Femur (tissue), 1 donor: ENCODE measurements at regions not wholly inside any gene's neighbourhood (a gene's known extent, or its start where the extent isn't known, plus 50 kb on each side); places are given as distances from the start of the nearest gene placed in this dataset.
A peak's percentile ranks its signal among the peaks of the same experiment; 100 is the strongest.
"Not testable (repeated sequence)": the region's sequence is repeated elsewhere in the genome, so short reads cannot be mapped to it uniquely, and the experiment has no call there.

ENCODE experiments used
- DNase-seq: peaks from one replicate; pipeline ENCODE4 v3.0.0-alpha.2; 2017

DNA sequence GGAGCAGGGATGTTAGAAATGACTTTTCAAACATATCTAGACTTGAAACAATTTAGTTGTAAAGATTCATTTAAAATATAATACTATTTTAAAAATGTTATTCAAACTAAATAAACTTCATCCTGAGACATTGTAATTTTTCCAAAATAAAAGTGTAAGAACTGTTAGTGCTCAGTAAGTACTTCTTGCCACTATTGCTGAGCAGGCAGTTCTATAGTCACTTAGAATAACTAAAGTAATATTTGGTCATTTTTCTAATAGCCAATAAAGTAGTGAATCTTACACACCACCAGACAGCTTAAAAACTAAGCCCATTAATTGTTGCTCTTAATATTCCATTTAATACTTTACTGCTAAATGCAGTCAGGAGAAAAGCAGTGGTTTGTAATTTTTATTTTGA is 1120.0 kb upstream of the CDH10 start:
- DNase-seq, result no peak

DNA sequence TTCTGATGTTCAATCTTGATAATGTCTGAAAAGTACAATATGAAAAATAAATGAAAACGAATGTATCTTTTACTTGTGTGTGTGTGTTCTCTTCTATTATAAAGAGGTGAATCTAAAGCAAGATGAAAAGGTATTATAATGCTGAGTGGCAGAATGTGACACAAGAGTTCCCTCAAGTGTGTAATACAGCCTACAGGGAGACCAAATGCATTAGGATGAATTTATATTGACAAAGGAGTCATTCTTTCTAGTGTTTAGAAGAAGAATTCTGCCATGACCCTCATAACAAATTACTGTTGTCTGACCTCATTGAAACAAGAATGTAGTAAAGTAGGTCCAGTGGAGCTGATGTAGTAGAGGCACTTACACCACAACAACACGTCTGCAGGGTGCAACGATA is 1119.0 kb upstream of the CDH10 start:
- DNase-seq, result no peak

DNA sequence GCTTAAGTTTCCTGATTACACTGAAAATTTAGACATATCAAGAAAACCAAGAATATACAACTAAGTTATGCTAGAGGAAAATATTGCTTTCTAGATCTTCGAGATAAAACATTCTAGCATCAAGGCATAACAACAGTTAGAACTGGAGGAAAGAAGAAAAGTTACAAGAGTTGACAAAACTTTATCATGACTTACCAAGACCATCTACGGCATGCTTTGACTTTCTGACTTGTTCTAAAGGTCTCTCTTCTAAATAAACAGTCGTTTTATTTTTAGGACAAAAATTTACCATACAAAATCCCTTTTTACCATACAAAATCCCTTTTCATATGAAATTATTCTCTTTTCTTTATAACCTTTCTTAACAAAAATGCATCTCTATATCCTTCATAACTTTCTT is 1110.1 kb upstream of the CDH10 start:
- DNase-seq, result no peak

DNA sequence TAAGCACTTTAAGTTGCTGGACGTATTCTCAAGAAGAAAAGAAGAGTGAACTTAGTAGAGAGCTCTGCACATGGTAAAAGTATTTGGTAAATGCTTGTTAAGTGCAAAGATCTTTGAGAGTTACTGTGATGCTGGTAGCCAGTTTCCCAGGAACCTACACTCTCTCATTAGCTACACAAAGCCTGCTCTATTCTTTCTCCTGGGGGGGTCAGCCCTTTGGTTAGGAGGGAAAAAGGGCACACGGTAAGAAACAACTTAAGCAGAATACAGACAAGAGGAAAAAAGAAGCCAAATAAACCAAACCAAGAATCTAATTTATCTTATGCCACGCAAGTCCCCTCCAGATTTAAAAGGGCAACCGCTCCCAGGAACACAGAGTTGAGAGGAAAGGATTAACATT is 1100.1 kb upstream of the CDH10 start:
- DNase-seq, result no peak

DNA sequence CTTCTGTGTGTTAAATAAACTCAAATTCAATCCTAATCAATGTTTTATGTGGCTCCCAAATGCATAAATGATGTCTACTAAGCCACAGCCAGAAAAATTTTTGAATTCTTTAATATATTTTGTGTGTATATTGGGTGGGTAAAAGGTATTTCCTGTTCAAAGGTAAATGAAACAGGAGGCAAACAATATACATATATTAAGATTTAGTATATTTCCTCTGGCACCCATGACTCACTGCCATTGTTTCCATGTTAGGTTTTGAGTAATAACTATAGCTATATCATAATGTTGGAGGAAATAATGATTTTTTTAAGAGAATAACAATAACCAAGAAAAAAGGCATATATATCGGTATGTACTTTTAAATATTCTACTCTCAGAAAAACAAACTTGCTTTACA is 1071.9 kb upstream of the CDH10 start:
- DNase-seq, result no peak

DNA sequence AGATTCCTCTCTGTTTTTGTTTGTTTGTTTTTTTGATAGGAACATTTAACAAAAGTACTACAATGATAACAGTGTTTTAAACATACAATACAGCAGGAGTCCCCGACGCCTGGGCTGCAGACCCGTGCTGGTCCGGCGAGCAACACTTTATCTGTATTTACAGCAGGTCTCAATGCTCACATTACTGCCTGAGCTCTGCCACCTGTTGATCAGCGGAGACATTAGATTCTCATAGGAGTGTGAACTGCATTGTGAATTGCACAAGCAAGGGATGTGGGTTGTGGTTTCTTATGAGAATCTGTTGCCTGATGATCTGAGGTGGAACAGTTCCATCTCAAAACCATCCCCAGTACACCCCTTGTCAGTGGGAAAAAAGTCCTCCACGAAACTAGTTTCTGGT is 1068.5 kb upstream of the CDH10 start:
- no peak for DNase-seq

DNA sequence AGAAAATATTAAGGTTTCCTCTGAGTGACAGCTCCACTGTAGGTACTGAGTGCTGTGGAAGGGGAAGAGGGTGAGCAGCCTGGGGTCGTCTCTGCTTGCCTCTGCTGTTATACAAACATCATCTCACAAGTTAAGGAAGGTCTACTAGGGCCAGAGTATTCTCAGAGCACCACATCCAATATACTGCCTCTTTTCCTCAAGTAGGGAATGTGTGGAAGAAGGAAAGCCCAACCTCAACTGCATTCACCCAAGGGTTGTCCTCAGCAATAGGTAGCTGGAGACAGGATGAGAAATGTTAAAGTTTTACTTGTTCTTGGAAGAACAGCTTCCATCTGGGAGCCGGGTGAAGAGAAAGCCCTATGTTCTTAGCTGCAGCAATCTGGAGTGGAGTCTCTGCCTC is 1062.3 kb upstream of the CDH10 start:
- no peak for DNase-seq

DNA sequence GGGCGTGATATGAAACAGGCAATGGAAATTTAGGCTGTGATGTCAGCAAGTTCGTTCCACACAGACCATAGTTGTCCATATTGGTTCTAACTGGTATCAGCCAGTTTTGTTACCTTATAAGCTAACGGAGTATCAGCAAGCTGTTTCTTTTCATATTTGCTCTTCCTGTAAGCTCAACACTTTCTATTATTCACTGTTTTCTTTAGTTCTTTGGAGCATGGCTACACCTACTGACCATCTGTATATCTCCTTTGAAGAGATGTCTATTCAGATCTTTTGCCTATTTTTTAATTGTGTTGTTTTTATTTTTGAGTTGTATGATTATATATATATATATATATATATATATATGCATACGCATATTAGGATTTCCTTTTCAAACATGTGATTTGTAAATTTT is 1057.2 kb upstream of the CDH10 start:
- DNase-seq, result no peak

DNA sequence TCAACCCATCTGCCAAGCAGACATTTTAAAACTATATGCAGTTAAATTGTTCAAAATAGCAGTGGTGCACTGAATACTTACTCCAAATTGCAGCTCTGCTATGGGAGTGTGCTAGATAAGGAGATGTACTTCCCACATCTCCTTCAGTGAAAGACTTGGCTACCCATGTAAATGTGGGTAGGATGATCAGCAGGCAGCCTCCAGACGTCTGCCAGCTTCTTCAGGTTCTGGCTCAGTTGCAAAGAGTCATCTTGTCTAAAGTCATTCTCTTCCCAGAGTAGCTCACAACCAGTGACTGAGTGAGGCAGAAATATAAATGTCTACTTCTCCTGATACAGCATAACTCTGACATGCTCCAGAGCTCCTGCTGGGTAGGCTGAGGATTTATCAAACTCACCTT is 1050.0 kb upstream of the CDH10 start:
- no peak for DNase-seq

DNA sequence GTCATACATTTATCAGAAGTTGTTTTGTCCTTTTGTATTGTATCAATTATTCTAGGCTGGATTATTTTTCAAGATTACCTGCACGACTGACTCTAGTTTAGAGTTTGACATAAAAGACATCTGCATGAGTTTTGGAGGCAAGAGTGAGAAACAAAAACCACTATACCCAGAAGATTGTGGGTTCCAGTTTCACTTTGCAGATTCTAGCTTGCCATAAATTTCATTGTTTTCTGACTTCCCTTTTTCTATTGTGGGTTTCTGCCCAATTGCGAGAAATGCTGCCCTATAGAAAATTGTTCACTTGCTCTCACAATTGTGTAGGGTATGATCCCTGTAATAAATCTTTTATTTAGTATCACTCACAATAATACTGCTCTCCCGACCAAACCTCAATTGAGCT is 1043.4 kb upstream of the CDH10 start:
- DNase-seq, result no peak

DNA sequence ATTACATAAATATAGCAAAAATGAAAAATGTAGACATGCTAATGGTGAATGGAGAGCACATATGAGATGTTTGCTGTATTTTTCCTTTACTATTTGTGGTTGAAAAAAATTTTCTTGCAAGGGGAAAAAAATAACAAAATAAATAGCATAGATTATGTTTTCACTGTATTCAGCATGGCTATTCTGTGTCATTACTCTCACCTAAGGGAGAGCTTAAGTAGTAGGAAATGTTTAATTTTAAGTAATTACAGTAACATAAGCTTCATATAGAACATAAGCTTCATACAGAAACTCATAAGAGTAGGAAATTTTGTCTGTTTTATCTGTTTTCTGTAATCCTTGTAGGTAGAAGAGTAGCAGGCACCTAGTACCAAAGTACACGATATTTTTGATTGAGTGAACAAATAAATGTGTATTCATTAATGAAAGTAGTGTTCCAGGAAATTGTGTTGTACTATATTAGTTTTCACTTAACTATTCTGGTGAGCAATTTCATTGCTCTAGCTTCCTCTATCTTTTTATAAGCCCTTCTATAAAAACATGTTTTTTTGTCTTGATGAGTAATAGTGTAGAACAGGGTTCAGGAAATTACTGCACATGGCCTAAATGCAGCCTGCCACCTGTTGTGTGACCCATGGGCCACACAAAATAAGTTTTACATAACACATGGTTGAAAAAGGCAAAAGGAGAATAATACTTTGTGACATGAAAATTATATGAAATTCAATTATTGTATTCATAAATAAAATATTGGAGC is 1025.0 kb upstream of the CDH10 start:
- DNase-seq, result no peak

DNA sequence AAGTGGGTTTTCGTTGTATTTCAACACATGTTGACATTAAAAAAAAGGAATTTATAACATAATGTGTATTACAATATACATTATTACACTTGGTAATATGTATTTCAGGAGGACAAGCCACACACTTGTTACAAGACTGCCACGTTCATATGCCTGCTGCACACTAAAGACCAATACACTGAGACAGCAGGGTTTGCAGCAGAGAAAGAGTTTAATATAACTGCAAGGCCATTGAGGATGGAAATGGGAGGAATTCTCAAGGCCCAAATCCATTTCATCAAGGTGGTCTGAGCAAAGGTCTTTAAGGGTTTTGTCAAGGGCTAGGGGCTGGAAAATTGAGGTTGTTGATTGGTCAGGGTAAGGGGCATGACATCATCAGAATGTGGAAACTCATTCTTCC is 1017.8 kb upstream of the CDH10 start:
- DNase-seq, result no peak

DNA sequence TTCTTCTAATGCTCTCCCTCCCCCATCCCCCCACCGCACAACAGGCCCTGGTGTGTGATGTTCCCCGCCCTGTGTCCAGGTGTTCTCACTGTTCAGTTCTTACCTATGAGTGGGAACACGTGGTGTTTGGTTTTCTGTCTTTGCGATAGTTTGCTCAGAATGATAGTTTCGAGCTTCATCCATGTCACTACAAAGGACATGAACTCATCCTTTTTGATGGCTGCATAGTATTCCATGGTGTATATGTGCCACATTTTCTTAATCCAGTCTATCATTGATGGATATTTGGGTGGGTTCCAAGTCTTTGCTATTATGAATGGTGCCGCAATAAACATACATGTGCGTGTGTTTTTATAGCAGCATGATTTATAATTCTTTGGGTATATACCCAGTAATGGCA is 1005.5 kb upstream of the CDH10 start:
- not testable (repeated sequence) for DNase-seq

DNA sequence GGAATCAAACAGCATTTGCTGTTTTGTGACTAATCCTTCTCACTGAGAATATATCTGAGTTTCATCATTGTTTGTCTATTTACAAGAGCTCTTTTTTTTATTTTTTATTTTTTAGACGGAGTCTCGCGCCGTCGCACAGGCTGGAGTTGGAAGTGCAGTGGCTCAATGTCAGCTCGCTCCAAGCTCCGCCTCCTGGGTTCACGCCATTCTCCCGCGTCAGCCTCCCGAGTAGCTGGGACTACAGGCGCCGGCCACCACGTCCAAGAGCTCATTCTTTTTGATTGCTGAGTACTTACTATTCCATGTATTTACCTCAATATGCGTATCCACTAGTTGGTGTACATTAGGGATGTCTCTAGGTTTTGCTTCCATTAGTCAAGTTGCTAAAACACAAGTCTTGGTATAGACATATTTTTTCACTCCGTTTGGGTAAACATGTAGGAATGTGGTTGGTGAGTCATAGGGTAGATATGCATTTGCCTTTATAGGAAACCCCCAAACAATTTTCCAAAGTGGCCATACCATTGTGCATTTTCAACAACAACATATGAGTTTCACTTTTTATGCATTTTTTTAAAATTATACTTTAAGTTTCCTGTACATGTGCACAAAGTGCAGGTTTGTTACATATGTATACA is 1005.0 kb upstream of the CDH10 start:
- no peak for DNase-seq

DNA sequence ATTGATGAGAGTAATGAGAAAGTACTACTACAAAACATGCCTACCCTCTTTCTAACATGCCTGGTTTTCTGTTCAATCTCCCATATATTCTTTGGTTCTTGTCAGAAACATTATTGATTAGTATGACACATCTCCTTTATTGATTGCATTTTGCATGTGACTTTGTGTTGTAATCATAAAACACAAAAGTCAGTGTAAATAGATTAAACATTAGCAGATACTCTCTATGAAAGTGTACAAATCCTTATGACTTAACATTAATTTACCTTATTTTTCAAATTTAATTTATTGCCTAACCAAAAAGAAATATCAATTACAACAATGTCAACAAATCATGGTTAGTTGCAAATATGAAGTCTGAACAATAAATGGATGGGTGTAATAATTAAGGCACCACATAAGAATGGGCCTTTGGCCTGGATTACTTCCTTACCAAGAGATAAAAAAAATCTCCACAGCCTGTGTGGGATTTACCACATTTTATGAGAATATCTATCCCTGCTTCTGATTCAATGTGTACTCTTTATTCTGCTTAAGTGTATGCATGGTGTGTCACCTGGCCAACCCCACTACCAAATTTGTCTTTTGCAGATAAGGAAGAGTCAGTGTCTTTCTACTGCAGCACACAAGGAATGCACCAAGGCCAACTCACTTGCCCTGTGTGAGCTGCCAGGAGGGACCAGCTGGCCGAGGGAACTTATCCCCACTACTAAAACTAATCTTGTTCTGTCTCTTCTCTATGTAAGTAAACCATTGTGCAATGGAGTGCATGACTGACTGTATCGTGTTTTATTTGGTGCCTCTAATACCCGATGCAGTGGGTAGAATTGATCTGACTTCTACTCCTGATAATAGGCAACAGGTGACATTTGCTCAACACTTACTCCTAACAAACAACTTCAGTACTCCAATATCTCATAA is 1001.9 kb upstream of the CDH10 start:
- DNase-seq, result no peak

DNA sequence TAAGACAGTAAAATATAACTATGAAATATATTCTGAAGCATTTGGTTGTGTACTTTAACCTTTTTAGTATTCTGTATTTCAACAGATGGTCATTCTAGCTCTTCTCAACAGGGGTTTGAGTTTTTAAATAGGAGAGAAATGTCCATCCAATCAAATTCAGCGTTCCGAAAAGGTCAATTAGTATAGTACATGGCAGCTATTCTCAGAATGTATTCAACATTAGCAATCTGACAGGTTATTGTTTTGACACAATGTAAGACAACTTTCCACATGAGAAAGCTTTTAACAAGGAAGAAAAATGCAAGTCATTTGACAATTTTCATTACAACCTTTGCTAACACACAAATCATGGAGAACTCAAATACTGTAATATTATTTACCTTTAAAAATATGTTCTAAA is 996.3 kb upstream of the CDH10 start:
- no peak for DNase-seq

DNA sequence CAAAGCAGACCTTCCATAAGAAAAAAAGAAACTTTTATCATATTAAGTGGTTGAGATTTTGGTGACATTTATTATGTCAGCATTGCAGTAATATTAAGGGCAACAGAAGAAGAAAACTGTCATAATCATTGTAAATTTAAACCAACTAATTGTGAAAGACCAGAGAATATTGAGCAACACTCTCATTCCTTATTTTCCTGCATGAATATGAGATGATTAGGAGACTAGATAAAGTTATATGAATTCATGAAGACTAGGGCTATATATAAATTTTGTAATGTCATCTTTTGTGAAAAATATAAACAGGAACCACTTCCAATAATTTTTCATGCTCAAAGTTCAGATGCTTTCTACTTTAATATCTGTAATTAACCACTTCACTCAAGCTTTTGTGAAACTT is 974.5 kb upstream of the CDH10 start:
- no peak for DNase-seq

DNA sequence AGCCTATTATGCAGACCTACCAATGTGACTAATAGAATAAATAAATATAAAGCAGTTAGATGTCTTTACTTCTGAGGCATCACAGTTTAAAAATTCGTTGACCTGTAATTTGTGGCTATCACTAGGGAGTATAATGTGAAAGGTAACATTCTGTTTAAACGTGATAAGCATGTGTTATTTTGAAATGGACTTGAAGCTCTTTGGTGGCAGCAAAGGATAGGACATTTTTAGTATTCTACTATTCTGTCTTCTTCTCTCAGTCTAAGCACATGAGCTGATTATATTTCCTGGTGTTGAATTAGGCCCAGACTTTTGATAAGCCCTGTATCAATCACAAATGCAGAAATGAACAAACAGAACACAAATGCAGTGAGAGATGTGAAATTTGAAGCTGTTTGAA is 974.0 kb upstream of the CDH10 start:
- DNase-seq, result no peak

DNA sequence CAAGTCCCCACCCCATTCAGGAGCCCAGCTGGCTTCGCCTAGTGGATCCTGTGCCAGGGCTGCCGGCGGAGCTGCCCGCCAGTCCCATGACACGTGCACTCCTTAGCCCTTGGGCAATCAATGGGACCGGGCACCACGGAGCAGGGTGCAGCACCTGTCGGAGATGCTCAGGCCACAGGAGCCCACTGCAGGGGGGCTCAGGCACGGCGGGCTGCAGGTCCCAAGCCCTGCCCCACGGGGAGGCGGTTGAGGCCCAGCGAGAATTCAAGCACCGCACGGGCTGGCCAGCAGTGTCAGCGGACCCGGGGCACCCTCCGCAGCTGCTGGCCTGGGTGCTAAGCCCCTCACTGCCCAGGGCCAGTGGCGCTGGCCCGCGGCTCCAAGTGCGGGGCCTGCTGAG is 969.7 kb upstream of the CDH10 start:
- no peak for DNase-seq

DNA sequence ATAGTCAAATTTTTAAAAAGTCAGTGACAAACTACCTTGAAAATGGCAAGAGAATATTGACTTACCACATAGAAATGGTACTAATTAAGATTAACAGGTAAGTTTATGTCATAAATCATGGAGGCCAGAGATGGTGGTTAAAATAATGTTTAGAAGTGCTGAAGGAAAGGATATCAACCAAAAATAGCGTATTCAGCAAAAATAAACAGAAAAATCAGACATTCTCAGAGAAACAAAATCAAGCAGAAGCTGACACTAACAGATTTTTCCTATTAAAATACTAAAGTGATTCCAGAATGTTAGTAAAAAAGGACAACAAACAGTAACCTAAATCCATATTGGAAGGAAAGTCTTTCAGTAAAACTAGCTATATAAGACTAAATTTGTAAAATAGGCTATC is 959.9 kb upstream of the CDH10 start:
- DNase-seq, result no peak

DNA sequence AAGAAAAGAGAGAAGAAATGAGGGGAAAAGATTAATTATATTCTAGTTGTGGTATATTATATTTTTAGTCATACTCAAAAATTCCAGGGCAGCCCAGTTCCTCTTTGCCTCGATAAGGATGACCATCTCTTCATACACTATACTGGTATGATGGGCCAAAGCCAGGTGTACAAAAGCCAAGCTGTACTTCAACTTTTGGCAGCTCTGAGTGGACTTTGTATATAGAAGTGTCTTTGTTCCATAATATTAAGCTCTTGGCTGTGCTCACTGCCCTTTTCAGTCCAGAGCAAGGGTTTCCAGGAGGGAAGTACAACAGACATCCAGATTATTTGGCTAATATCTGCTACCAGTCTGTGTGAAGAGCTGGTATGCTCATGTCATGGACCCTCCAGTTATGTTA is 934.3 kb upstream of the CDH10 start:
- DNase-seq, result peak; percentile 21

DNA sequence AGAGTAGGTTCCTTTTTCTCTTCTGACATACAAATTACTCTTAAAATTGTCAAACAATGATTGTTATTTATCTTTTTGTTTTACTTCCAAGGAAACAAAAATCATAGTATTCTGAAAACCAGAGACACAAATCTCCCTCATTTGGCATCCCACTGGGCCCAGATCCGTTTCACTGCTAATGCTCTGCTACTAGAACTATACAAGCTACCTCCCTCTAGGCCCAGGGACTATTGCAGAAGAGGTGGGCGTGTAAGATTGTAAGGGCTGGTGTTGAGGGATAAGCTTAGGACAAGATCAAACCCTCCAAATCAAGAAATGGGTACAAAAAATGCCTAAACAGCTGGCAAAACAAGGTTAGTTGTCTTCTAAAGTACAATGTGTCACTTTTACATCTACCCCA is 928.9 kb upstream of the CDH10 start:
- no peak for DNase-seq

DNA sequence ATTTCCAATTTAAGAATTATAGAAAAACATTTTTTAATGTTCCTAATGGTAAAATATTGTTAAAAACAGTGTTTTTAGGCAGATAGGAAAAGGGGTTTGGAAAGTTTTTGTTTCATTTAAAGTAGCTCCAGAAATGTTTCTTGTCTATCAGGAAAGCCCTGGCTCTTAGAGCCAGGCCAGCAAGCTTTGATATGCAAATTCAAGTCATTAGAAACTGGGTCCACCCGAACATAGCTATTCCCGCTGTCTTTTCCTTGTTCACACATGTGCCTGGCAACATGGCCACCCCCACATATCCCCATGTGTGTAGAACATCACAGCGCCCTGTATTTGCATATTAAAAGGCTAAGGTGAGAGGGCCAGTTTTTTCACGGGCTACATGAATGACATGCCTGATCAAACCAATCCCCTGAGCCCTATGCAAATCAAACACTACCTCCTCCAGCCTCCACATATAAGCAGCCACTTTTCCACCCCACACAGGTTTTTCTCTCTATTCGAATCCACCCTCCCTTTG is 925.3 kb upstream of the CDH10 start:
- DNase-seq, result no peak
